ENCODE measurements at regions not wholly inside any gene's neighbourhood (a gene's known extent, or its start where the extent isn't known, plus 50 kb on each side); places are given as distances from the start of the nearest gene placed in this dataset.

GRCh38 chr9:107648153-107648715 is 158.7 kb upstream of the KLF4 start:
- H3K4me3 ChIP-seq (ENCODE audit: low read depth, low read length) = no peak overlapping the region
- in situ Hi-C loops (cut with HindIII; ENCODE audit: low sequenced_read_pairs) = no loop called here
- DNase-seq (ENCODE audit: low read depth) = no peak
- TF ChIP-seq, protein P1, sequence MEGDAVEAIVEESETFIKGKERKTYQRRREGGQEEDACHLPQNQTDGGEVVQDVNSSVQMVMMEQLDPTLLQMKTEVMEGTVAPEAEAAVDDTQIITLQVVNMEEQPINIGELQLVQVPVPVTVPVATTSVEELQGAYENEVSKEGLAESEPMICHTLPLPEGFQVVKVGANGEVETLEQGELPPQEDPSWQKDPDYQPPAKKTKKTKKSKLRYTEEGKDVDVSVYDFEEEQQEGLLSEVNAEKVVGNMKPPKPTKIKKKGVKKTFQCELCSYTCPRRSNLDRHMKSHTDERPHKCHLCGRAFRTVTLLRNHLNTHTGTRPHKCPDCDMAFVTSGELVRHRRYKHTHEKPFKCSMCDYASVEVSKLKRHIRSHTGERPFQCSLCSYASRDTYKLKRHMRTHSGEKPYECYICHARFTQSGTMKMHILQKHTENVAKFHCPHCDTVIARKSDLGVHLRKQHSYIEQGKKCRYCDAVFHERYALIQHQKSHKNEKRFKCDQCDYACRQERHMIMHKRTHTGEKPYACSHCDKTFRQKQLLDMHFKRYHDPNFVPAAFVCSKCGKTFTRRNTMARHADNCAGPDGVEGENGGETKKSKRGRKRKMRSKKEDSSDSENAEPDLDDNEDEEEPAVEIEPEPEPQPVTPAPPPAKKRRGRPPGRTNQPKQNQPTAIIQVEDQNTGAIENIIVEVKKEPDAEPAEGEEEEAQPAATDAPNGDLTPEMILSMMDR (IDR thresholded peaks at IDR 0.05; ENCODE audit: low read depth, low read length, missing control alignments) = no peak

GRCh38 chr9:107647611-107648010 is 158.0 kb upstream of the KLF4 start:
- in situ Hi-C loops (cut with HindIII; ENCODE audit: low sequenced_read_pairs) = no loop called here
- no peak overlapping the region for H3K4me3 ChIP-seq (ENCODE audit: low read depth, low read length)
- TF ChIP-seq, protein P1 (IDR thresholded peaks at IDR 0.05; ENCODE audit: low read depth, low read length, missing control alignments) = no peak
- DNase-seq (ENCODE audit: low read depth) = no peak

- in situ Hi-C loops (cut with HindIII; ENCODE audit: low sequenced_read_pairs) = no loop called here
- TF ChIP-seq, protein P1 (IDR thresholded peaks at IDR 0.05; ENCODE audit: low read depth, low read length, missing control alignments) = no peak
Observed at GRCh38 chr9:107647141-107647540, 157.6 kb upstream of the KLF4 start.

DNA sequence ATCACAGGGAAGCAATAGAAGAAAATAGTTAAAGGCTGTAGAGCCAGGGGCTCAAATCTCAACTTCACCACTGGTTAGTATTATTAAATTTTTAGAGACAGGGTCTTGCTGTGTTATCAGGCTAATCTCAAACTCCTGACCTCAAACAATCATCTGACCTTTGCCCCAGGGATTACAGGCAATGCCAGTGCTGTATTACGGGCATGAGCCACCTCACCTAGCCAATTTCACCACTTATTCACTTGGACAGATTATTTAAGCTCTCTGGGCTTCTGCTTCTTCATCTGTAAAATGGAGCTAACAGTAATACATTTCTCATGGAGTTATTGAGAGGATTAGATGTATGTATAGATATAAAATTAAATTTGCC is 155.9 kb upstream of the KLF4 start:
- no peak for DNase-seq (ENCODE audit: low read depth)
- TF ChIP-seq, protein P1 (IDR thresholded peaks at IDR 0.05; ENCODE audit: low read depth, low read length, missing control alignments) = no peak
- in situ Hi-C loops (cut with HindIII; ENCODE audit: low sequenced_read_pairs) = no loop called here
- H3K4me3 ChIP-seq (ENCODE audit: low read depth, low read length) = no peak overlapping the region

More at GRCh38 chr9:107647141-107647540, 157.6 kb upstream of the KLF4 start:
- H3K4me3 ChIP-seq (ENCODE audit: low read depth, low read length) = no peak overlapping the region
- no peak for DNase-seq (ENCODE audit: low read depth)

DNA sequence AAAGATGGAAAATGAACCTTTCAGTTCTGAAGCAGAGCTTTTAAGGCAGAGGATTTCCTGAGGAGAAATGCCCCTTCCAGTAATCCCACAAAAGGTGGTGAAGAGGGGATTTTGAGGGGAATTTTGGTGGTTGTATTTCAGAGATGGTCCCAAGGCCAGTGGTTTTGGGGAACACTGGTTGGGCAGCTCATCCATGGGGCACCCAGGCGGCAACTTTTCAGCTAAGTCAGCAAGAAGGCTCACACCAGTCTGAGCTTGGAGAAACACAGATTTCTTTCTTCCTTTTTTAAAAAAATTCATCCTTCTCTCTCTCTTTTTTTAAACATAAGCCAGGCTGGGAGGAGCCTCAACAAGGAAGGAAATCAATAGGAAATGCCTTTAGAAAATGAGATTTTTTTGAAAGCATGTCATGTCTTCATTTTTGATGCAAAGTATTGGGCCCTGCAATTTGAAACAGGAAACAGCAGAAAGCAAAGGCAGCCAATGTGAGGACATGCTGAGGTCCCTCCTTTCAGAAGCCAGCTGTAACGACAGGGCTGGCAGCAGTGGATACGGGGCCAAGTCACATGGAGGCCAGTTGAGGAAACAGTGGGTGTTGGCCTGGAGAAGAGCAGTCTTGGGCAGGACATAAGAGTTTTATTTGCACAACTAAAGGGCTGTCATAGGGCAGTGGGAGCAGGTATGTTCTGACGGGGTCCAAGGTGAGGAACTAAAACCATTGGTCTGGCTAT is 155.3 kb upstream of the KLF4 start:
- no peak for DNase-seq (ENCODE audit: low read depth)
- TF ChIP-seq, protein P1 (IDR thresholded peaks at IDR 0.05; ENCODE audit: low read depth, low read length, missing control alignments) = no peak
- H3K4me3 ChIP-seq (ENCODE audit: low read depth, low read length) = no peak overlapping the region
- in situ Hi-C loops (cut with HindIII; ENCODE audit: low sequenced_read_pairs) = no loop called here

GRCh38 chr9:107639426-107639825 is 149.9 kb upstream of the KLF4 start:
- no peak overlapping the region for H3K4me3 ChIP-seq (ENCODE audit: low read depth, low read length)
- TF ChIP-seq, protein P1 (IDR thresholded peaks at IDR 0.05; ENCODE audit: low read depth, low read length, missing control alignments) = no peak
- in situ Hi-C loops (cut with HindIII; ENCODE audit: low sequenced_read_pairs) = no loop called here
- no peak for DNase-seq (ENCODE audit: low read depth)

Measured in astrocyte of the cerebellum (primary cell).